DMS53 (cell line): ENCODE measurements at regions not wholly inside any gene's neighbourhood (a gene's known extent, or its start where the extent isn't known, plus 50 kb on each side); places are given as distances from the start of the nearest gene placed in this dataset.
A peak's percentile ranks its signal among the peaks of the same experiment; 100 is the strongest.

Experiments
- DNase-seq: peaks from one replicate; lab custom pipeline; 2025; lab: John Stamatoyannopoulos, UW

- peak; percentile 79 for DNase-seq
These were observed 401.1 kb upstream of the NFE2L3 start for GRCh38 chr7:25750744-25751508.

DNA sequence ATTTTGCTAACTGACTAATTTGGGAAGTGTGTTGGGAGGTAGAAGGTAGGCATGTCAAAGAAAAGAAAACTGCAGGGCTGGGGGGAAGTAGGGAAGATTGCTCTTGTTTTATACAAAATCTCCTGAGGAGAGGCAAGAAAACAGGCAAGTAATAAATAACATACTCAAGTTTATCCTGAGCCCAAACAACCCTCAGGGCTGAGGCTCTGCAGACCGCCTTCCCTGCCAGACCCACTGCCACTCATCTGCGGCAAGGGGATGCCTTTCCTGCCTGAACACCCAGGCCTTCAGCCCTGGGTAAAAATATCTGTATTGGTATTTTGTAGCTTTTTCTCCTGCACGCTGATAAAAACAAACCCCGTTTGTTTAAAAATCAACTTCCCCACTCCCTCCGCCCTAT is 399.8 kb upstream of the NFE2L3 start:
- DNase-seq: no peak

DNA sequence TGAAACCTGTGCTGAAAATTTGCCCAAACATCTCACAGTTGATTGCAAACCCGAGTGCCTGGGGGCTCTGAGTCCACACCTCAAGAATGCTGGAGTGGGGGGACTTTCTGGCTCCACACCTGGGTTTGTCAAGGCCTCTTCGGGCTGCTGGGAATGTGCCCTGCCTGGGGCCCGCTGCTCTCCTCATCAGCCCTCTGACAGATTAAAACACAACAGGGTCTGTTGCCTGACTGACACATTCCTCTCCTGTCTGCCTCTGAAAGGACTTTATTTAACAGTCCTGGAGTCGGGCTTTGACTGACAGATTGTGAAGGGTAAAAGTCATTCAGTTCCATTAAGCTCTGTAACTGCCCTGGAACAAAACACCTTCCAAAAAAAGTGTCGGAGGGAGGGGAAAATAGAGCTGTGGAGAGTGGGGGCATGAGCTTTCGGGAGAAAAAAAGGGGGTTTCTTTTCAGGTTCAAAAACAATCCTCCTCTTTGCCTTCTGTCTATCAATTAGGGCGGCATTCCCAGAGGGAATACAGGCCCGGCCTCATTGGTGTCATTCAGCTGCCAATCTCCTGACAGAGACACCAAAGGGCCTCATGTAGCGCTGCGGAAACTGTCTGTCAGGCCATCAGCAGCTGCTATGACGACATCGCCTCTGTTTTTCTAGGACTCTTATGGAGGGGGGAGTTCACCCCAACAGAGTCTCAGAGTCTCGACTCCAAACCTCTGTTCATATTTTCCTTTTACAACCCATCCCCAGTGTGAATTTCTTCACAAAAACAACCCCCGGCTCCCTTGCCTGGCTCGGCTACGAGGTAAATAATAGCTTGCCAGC is 398.8 kb upstream of the NFE2L3 start:
- DNase-seq: peak; percentile 13

DNA sequence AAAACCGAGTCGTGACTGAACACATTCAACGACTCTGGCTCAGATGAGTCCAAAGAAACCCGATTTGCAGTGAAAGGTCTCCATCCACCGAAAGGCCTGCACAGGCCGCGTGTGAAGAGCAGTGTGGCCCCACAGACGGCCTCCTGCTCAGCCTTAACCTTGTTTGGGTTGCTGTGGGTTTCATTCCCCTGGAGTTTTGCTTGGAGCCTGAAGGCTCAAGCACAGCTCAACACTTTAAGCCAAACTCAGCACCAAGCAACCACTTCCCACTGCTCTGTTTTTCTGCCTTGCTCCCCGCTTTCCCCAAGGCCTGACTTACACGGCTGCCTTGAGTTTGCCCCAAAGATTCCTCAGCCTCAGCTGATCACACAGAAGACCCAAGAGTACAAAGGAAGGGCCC is 398.2 kb upstream of the NFE2L3 start:
- no peak for DNase-seq

GRCh38 chr7:25754333-25754732 is 397.7 kb upstream of the NFE2L3 start:
- no peak for DNase-seq

DNA sequence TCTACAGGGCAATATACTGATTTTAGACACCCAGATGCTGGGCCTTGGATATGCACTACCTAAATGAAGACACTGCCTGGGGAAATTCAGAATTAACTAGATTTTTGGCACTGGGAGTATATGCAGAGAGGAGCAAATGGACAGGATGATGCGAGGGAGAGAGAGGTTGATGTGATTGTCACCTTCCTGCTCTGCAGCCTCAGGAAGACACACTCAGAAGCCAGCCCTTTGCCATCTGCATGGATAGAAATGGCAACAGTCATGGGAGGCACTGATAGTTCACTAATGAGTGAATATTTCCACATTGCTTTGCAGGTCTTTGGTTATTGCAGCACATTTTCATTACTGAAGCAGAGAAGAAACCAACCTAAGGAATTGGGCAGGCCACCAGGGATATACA is 397.2 kb upstream of the NFE2L3 start:
- DNase-seq: no peak

- no peak for DNase-seq
These were observed 395.4 kb upstream of the NFE2L3 start for GRCh38 chr7:25756601-25757000.

- DNase-seq: no peak
These were observed 393.4 kb upstream of the NFE2L3 start for GRCh38 chr7:25758559-25758958.

GRCh38 chr7:25759286-25759685 is 392.7 kb upstream of the NFE2L3 start:
- DNase-seq: no peak

DNA sequence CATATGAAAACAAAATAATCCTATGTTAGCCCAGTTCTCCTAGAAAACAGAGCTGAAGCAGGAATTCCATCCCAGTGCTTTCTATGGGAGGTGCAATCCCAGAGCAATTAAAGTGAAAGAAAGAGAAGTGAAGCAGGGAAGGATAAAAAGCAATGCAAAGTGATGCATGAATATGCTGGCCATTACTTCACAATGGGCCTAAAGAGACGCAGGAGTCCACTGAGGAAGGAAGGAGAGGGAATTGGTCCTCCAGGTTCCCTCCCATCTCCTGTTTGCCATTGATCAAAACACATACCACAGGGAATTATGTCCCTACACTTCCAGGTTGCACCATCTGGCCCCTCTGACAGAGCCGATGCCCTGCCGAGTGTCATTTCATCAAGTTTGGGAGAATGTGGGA is 392.2 kb upstream of the NFE2L3 start:
- no peak for DNase-seq

GRCh38 chr7:25762511-25763462 is 389.2 kb upstream of the NFE2L3 start:
- no peak for DNase-seq

GRCh38 chr7:25763463-25763860 is 388.5 kb upstream of the NFE2L3 start:
- DNase-seq: no peak

DNA sequence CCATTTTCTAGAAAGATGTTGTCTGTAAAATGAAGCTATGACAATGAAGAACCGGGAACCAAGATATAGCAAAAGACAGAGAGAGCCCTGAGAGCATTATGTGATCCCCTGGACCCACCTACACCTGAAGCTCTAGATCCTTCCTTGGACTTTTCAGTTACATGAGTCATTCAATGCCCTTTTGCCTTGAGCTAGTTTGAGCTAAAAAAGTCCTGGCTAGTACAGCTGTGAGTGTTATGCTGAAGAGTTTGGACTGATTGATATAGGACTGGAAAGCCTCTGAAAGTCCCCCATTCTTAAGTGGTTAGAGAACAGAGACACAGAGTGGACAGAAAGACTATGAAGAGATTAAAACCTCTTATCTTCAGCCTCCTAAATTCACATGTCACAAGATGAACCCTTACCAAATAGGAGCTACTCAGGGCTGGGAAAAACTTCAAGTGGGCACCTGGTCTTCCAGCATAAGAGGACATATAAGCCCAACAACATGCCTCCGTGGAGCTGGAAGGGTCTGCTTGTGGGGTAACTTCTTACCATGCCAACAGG is 386.8 kb upstream of the NFE2L3 start:
- DNase-seq: no peak

GRCh38 chr7:25770235-25770634 is 381.8 kb upstream of the NFE2L3 start:
- DNase-seq: peak; percentile 19

GRCh38 chr7:25770670-25771069 is 381.3 kb upstream of the NFE2L3 start:
- DNase-seq: no peak

DNA sequence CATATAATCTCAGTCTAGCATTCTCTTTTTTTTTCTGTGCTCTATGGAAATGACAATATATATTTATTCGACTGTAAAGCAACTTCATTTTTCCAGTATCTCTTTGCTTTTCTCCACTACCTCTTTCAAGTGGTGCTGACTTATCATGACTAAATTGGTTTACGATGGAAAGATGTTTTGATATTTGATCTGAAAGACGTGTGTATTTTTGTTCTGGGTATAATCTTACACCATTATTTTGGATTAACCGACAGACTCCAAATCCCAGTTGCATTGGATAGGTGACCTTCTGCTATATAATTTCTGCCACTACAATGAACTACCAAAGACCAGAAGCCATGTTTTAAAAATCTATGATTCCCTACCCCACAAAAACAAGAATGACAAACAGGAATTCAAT is 380.5 kb upstream of the NFE2L3 start:
- DNase-seq: no peak

DNA sequence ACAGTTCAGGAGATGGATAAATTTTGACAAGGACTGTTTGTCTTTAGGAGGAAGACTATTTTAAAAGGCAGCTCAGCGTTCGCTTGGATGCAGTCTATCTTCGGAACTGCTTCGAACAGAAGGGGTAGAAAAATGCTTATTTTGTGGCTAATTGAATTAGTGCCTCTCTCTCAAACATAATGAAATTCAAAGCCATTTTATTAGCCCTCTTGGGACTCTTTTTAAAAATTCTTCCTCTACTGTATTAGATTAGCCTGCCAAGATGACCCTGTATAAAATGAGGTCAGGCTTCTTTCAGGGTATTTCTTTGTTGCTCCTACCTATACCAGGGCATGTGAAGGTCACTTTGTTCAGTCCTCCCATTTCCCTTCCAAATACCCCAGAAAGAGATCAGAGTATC is 379.2 kb upstream of the NFE2L3 start:
- no peak for DNase-seq

- no peak for DNase-seq
These were observed 377.3 kb upstream of the NFE2L3 start for GRCh38 chr7:25774675-25775074.

DNA sequence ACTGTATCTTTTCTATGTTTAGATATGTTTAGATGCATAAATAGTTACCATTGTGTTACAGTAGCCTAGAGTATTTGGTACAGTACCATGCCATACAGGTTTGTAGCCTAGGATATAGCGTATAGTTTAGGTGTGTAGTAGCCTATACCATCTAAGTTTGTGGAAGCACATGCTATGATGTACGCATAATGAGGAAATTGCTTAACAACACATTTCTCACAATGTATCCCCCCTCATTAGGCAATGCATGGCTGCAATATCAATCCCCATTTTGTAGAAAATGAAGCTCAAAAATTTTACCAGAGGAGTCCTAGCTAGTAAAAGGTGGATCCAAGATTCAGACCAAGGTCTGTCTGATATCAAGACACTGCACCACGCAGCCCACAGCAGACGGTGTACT is 376.4 kb upstream of the NFE2L3 start:
- no peak for DNase-seq

- DNase-seq: no peak
These were observed 375.8 kb upstream of the NFE2L3 start for GRCh38 chr7:25775999-25776743.

GRCh38 chr7:25776744-25777123 is 375.3 kb upstream of the NFE2L3 start:
- DNase-seq: no peak
